Endothelial cell of umbilical vein (primary cell): ENCODE measurements at regions not wholly inside any gene's neighbourhood (a gene's known extent, or its start where the extent isn't known, plus 50 kb on each side); places are given as distances from the start of the nearest gene placed in this dataset.

ENCODE experiments used
- BruUV-seq: library from RNA; stranded (reverse); fragments of 400-500 nt; replicated peaks from 2 replicates; lab custom pipeline; 2021; lab: Mats Ljungman, UMichigan
- CTCF ChIA-PET: fragments of 300-600, 350-600 bp; sonication (Branson Sonifier 250); formaldehyde crosslinking; loops from one replicate; lab custom pipeline; 2021; ENCODE audit warnings: antibody characterized with exemption, inconsistent platforms; lab: Charles Lee
- POLR2A ChIA-PET: fragments of 300-600, 350-600 bp; sonication (Branson Sonifier 250); formaldehyde crosslinking; loops from one replicate; lab custom pipeline; 2021; ENCODE audit warnings: antibody characterized with exemption, inconsistent platforms; lab: Charles Lee
- DNase-seq: peaks from one replicate; pipeline ENCODE4 v3.0.0-alpha.2; 2011; ENCODE audit warnings: low read depth, low spot score
- FAIRE-seq: peaks from 2 replicates; lab custom pipeline; 2011; peaks lifted over from hg19 to GRCh38; lab: Jason Lieb, UNC
- H2AFZ ChIP-seq: 2 replicates; pipeline ENCODE4 v1.6.0; 2012; ENCODE audit warnings: low read depth, low read length, control low read depth, inconsistent platforms
- H3K27ac ChIP-seq: 2 replicates; pipeline ENCODE4 v1.5.1; 2011; ENCODE audit warnings: low read depth, mild to moderate bottlenecking, control low read depth, low read length, moderate library complexity; ENCODE audit not compliant: insufficient read depth
- H3K27me3 ChIP-seq, 2 experiments: 2 replicates each; pipeline versions ENCODE4 v1.6.0 to v1.6.1; 2011; ENCODE audit warnings: low read length in 2 of 2, mixed read lengths in 1 of 2; ENCODE audit not compliant: control insufficient read depth in 2 of 2, insufficient read depth in 2 of 2
- H3K36me3 ChIP-seq, 2 experiments: 2 replicates in 1 of 2; 3 replicates in 1 of 2; pipeline ENCODE4 v1.5.1; 2011; ENCODE audit warnings: low read length in 2 of 2, mild to moderate bottlenecking in 1 of 2, moderate library complexity in 1 of 2; ENCODE audit not compliant: control insufficient read depth in 2 of 2, insufficient read depth in 2 of 2; ENCODE audit errors: extremely low read depth in 1 of 2
- H3K4me1 ChIP-seq: 3 replicates; pipeline ENCODE4 v1.5.1; 2011; ENCODE audit warnings: mild to moderate bottlenecking, low read length; ENCODE audit not compliant: control insufficient read depth, insufficient read depth; ENCODE audit errors: extremely low read depth
- H3K4me2 ChIP-seq: 2 replicates; pipeline ENCODE4 v1.6.1; 2011; ENCODE audit warnings: low read length, control low read depth, mixed read lengths; ENCODE audit not compliant: insufficient read depth
- H3K4me3 ChIP-seq, 3 experiments: fragments of 200-600 bp in 1 of 3; sonication (generic), shearing (Covaris generic) in 1 of 3; replicated peaks in 1 of 3; 2 replicates each; pipeline ENCODE4 v1.5.1; 2011 to 2016; ENCODE audit warnings: control low read depth in 3 of 3, low read length in 3 of 3, mild to moderate bottlenecking in 2 of 3, inconsistent platforms in 1 of 3, low read depth in 1 of 3, moderate library complexity in 1 of 3; ENCODE audit not compliant: insufficient read depth in 1 of 3
- H3K79me2 ChIP-seq: 2 replicates; pipeline ENCODE4 v1.6.0; 2012; ENCODE audit warnings: low read length, inconsistent platforms; ENCODE audit not compliant: control insufficient read depth, insufficient read depth
- H3K9ac ChIP-seq: replicated peaks from 2 replicates; pipeline ENCODE3; 2011; ENCODE audit warnings: low read length, control low read depth; ENCODE audit not compliant: insufficient read depth; ENCODE audit errors: extremely low read depth
- H3K9me1 ChIP-seq: replicated peaks from 3 replicates; pipeline ENCODE4 v1.6.0; 2011; ENCODE audit warnings: mild to moderate bottlenecking, low read length; ENCODE audit not compliant: control insufficient read depth, insufficient read depth; ENCODE audit errors: extremely low read depth
- H3K9me3 ChIP-seq: replicated peaks from 2 replicates; pipeline ENCODE4 v1.5.1; 2012; ENCODE audit warnings: low read length, inconsistent platforms; ENCODE audit not compliant: control insufficient read depth, insufficient read depth
- H4K20me1 ChIP-seq: replicated peaks from 2 replicates; pipeline ENCODE3; 2011; ENCODE audit warnings: mild to moderate bottlenecking, low read length; ENCODE audit not compliant: control insufficient read depth, insufficient read depth; ENCODE audit errors: extremely low read depth
- FOS ChIP-seq: IDR thresholded peaks from 2 replicates; pipeline ENCODE4 v1.6.1; 2011; ENCODE audit warnings: mild to moderate bottlenecking, low read length, moderate library complexity, borderline replicate concordance; ENCODE audit not compliant: insufficient read depth
- JUN ChIP-seq: IDR thresholded peaks from 2 replicates; pipeline ENCODE4 v1.6.1; 2011; ENCODE audit warnings: borderline replicate concordance, low read depth; ENCODE audit not compliant: insufficient read length, insufficient read depth
- MAX ChIP-seq: IDR thresholded peaks from 2 replicates; pipeline ENCODE4 v1.6.1; 2011; ENCODE audit not compliant: insufficient read depth, insufficient read length
- POLR2A ChIP-seq: IDR thresholded peaks from 2 replicates; pipeline ENCODE4 v1.6.1; 2012; ENCODE audit warnings: low read depth, mild to moderate bottlenecking, control low read depth, low read length
- dilution Hi-C: fragments of 300-500 bp; cut with MboI; formaldehyde crosslinking; loops from one replicate; pipeline ENCODE4 v1.15.0; 2019; ENCODE audit warnings: low sequenced_read_pairs; ENCODE audit not compliant: extremely low pct_ligation_motif_present
- intact Hi-C: fragments of 100-400 bp; cut with micrococcal nuclease; formaldehyde crosslinking; loops from one replicate; pipeline ENCODE4 v1.10.0; 2022
- TF ChIP-seq, protein P1 (sequence below), 2 donors: IDR thresholded peaks; 1 replicate in 1 of 2; 2 replicates in 1 of 2; pipeline ENCODE4 v1.5.1; 2011; ENCODE audit warnings: low read length in 2 of 2, mild to moderate bottlenecking in 2 of 2, moderate library complexity in 2 of 2, control low read depth in 1 of 2, inconsistent platforms in 1 of 2, low read depth in 1 of 2; ENCODE audit not compliant: insufficient read depth in 1 of 2; ENCODE audit errors: extremely low read depth in 1 of 2

- FAIRE-seq (no peak), DNase-seq (no peak)
- H4K20me1 ChIP-seq = no peaks in the 10 kb centered on the region
- dilution Hi-C loops (no loop called here), intact Hi-C loops (loop anchor here (2.0 kb wide), 1 partner anchor 475 kb away; no protein-coding TSS in a partner anchor)
- H3K4me2 ChIP-seq = no peak overlapping the region
- H3K27ac ChIP-seq = no peak overlapping the region
- no peaks in the 10 kb centered on the region for H3K9me1 ChIP-seq
- POLR2A ChIA-PET = no interaction called here
- no peaks in the 10 kb centered on the region for H3K36me3 ChIP-seq
- H3K27me3 ChIP-seq = peaks cover 0 to 4% of the 10 kb centered on the region in 2 experiments
- TF ChIP-seq MAX (no peak), POLR2A (no peak), FOS (no peak)
- peaks cover 3% of the 10 kb centered on the region for H3K4me1 ChIP-seq
- H3K4me3 ChIP-seq = no peak overlapping the region
- CTCF ChIA-PET = interaction anchor here (1.9 kb wide), 1 partner anchor 636 kb away, joined by 7 read pairs; no protein-coding TSS in a partner anchor
- H3K9me3 ChIP-seq = no peaks in the 10 kb centered on the region
- BruUV-seq = no TSS peak
- no peaks in the 10 kb centered on the region for H3K79me2 ChIP-seq
- H3K9ac ChIP-seq = no peak overlapping the region
- H2AFZ ChIP-seq = no peak overlapping the region
These were observed 92.9 kb downstream of the PCTP start for GRCh38 chr17:55843785-55844184.

- intact Hi-C loops = loop anchor here (1.0 to 2.0 kb wide), 4 partner anchors 281 to 871 kb away; no protein-coding TSS in a partner anchor
- peak; percentile 66 for FAIRE-seq
- no peak overlapping the region for H3K27ac ChIP-seq
- no peak overlapping the region for H3K9ac ChIP-seq
- dilution Hi-C loops = no loop called here
- DNase-seq = peak; percentile 26
- BruUV-seq = no TSS peak
- H3K36me3 ChIP-seq = no peaks in the 10 kb centered on the region
- ChIA-PET POLR2A (no interaction called here), CTCF (interaction anchor here (1.0 to 1.4 kb wide), 5 partner anchors 27 to 870 kb away, joined by 3 to 7 read pairs (median 3); no protein-coding TSS in a partner anchor)
- H3K27me3 ChIP-seq = peaks cover 0 to 4% of the 10 kb centered on the region in 2 experiments
- H3K79me2 ChIP-seq = no peaks in the 10 kb centered on the region
- H3K4me2 ChIP-seq = peak overlapping the region; percentile 52
- H3K4me3 ChIP-seq = no peak overlapping the region
- H3K4me1 ChIP-seq = peaks cover 3% of the 10 kb centered on the region
- H4K20me1 ChIP-seq = no peaks in the 10 kb centered on the region
- H3K9me3 ChIP-seq = no peaks in the 10 kb centered on the region
- TF ChIP-seq, protein P1, sequence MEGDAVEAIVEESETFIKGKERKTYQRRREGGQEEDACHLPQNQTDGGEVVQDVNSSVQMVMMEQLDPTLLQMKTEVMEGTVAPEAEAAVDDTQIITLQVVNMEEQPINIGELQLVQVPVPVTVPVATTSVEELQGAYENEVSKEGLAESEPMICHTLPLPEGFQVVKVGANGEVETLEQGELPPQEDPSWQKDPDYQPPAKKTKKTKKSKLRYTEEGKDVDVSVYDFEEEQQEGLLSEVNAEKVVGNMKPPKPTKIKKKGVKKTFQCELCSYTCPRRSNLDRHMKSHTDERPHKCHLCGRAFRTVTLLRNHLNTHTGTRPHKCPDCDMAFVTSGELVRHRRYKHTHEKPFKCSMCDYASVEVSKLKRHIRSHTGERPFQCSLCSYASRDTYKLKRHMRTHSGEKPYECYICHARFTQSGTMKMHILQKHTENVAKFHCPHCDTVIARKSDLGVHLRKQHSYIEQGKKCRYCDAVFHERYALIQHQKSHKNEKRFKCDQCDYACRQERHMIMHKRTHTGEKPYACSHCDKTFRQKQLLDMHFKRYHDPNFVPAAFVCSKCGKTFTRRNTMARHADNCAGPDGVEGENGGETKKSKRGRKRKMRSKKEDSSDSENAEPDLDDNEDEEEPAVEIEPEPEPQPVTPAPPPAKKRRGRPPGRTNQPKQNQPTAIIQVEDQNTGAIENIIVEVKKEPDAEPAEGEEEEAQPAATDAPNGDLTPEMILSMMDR (IDR thresholded peaks at IDR 0.05; ENCODE audit: extremely low read depth in 1 of 2, insufficient read depth in 1 of 2, low read depth in 1 of 2, low read length in 2 of 2) = peak; percentile 63 to 64
- TF ChIP-seq JUN = no peak
- H2AFZ ChIP-seq = peak overlapping the region; percentile 57
- H3K9me1 ChIP-seq = no peaks in the 10 kb centered on the region
These were observed 94.5 kb downstream of the PCTP start for GRCh38 chr17:55845385-55845784.
